ENCODE measurements at regions not wholly inside any gene's neighbourhood (a gene's known extent, or its start where the extent isn't known, plus 50 kb on each side); places are given as distances from the start of the nearest gene placed in this dataset.

GRCh38 chr2:175404839-175405238 lies 223.3 kb upstream of the ATP5MC3 start:
- no peak overlapping the region for H3K27ac ChIP-seq (ENCODE audit: insufficient read depth, low read depth, low read length)
- FAIRE-seq (no peak), DNase-seq (ENCODE audit: low read depth, low spot score) (no peak)
- POLR2A ChIA-PET = no interaction called here
- no peak overlapping the region for H3K4me3 ChIP-seq (replicated peaks in 1 of 3; ENCODE audit: insufficient read depth in 1 of 3, low read depth in 1 of 3, low read length in 3 of 3)
- H3K4me1 ChIP-seq (ENCODE audit: control insufficient read depth, extremely low read depth, insufficient read depth, low read length) = no peaks in the 10 kb centered on the region
- H3K9ac ChIP-seq (replicated peaks; ENCODE audit: extremely low read depth, insufficient read depth, low read length) = no peak overlapping the region
- TF ChIP-seq MYC (IDR thresholded peaks at IDR 0.05; ENCODE audit: low read depth, low read length) (no peak), POLR2A (IDR thresholded peaks at IDR 0.05; ENCODE audit: low read depth, low read length) (no peak), JUN (IDR thresholded peaks at IDR 0.05; ENCODE audit: borderline replicate concordance, insufficient read depth, insufficient read length, low read depth) (no peak), GATA2 (IDR thresholded peaks at IDR 0.05; ENCODE audit: insufficient read depth, insufficient read length, low read depth, low read length) (no peak), FOS (IDR thresholded peaks at IDR 0.05; ENCODE audit: borderline replicate concordance, insufficient read depth, low read length) (no peak), POLR2AphosphoS5 (IDR thresholded peaks at IDR 0.05; ENCODE audit: insufficient read depth, low read depth, low read length) (no peak), EZH2 (IDR thresholded peaks at IDR 0.05; ENCODE audit: borderline replicate concordance, low read depth, low read length, severe bottlenecking) (no peak)
- TF ChIP-seq, protein P1, sequence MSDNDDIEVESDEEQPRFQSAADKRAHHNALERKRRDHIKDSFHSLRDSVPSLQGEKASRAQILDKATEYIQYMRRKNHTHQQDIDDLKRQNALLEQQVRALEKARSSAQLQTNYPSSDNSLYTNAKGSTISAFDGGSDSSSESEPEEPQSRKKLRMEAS (IDR thresholded peaks at IDR 0.05; ENCODE audit: insufficient read depth, insufficient read length) = no peak
- TF ChIP-seq, protein P2, sequence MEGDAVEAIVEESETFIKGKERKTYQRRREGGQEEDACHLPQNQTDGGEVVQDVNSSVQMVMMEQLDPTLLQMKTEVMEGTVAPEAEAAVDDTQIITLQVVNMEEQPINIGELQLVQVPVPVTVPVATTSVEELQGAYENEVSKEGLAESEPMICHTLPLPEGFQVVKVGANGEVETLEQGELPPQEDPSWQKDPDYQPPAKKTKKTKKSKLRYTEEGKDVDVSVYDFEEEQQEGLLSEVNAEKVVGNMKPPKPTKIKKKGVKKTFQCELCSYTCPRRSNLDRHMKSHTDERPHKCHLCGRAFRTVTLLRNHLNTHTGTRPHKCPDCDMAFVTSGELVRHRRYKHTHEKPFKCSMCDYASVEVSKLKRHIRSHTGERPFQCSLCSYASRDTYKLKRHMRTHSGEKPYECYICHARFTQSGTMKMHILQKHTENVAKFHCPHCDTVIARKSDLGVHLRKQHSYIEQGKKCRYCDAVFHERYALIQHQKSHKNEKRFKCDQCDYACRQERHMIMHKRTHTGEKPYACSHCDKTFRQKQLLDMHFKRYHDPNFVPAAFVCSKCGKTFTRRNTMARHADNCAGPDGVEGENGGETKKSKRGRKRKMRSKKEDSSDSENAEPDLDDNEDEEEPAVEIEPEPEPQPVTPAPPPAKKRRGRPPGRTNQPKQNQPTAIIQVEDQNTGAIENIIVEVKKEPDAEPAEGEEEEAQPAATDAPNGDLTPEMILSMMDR (IDR thresholded peaks at IDR 0.05; ENCODE audit: extremely low read depth in 1 of 2, insufficient read depth in 1 of 2, low read depth in 1 of 2, low read length in 2 of 2) = no peak
- no peaks in the 10 kb centered on the region for H4K20me1 ChIP-seq (replicated peaks; ENCODE audit: control insufficient read depth, extremely low read depth, insufficient read depth, low read length)
- CTCF ChIA-PET = no interaction called here
- intact Hi-C loops (cut with micrococcal nuclease) (no loop called here), dilution Hi-C loops (cut with MboI; ENCODE audit: extremely low pct_ligation_motif_present, low sequenced_read_pairs) (no loop called here)
- H2AFZ ChIP-seq (ENCODE audit: low read depth, low read length) = no peak overlapping the region
- no peaks in the 10 kb centered on the region for H3K79me2 ChIP-seq (ENCODE audit: control insufficient read depth, insufficient read depth, low read length)
- H3K36me3 ChIP-seq (ENCODE audit: control insufficient read depth in 2 of 2, extremely low read depth in 1 of 2, insufficient read depth in 2 of 2, low read length in 2 of 2) = no peaks in the 10 kb centered on the region
- BruUV-seq (replicated peaks) = no TSS peak
- H3K27me3 ChIP-seq (ENCODE audit: control insufficient read depth in 2 of 2, insufficient read depth in 2 of 2, low read length in 2 of 2) = no peaks in the 10 kb centered on the region
- no peaks in the 10 kb centered on the region for H3K9me3 ChIP-seq (replicated peaks; ENCODE audit: control insufficient read depth, insufficient read depth, low read length)
- no peak overlapping the region for H3K4me2 ChIP-seq (ENCODE audit: insufficient read depth, low read length)
- no peaks in the 10 kb centered on the region for H3K9me1 ChIP-seq (replicated peaks; ENCODE audit: control insufficient read depth, extremely low read depth, insufficient read depth, low read length)

Data from endothelial cell of umbilical vein (primary cell).